ENCODE measurements at regions not wholly inside any gene's neighbourhood (a gene's known extent, or its start where the extent isn't known, plus 50 kb on each side); places are given as distances from the start of the nearest gene placed in this dataset.
"Not testable (repeated sequence)": the region's sequence is repeated elsewhere in the genome, so short reads cannot be mapped to it uniquely, and the experiment has no call there.

DNA sequence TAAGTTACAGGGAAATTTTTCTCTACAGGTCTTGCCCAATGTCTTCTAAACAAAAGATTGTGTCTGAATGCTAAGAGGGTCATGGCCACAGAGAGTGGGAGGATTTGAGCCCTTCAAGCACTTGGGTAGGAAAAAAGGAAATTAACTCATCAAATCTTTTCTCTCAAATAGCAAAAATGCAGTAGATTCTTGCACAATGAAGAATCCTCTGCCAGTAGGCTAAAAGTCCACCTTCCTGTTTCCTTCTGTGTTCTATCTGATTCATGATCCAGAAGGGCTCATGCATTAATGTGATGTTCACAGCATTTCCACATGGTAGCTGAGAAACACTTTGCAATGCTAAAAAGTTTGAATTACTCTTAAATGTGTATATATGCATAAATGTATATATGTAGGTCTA lies 177.1 kb downstream of the CD47 start:
- no peaks in the 10 kb centered on the region for H4K20me1 ChIP-seq (ENCODE audit: low read length)
- no peaks in the 10 kb centered on the region for H3K9me2 ChIP-seq (replicated peaks; ENCODE audit: low read length)
- BruUV-seq (replicated peaks), result no TSS peak
- intact Hi-C loops (cut with micrococcal nuclease), result no loop called here
- no peak overlapping the region for H3K9ac ChIP-seq (ENCODE audit: low read length)
- no peaks in the 10 kb centered on the region for H3K27me3 ChIP-seq (ENCODE audit: low read length)
- CTCF ChIA-PET, result no interaction called here
- no peak for TF ChIP-seq CTCF (conservative IDR thresholded peaks at IDR 0.05; ENCODE audit: low read depth, low read length)
- no peak overlapping the region for H3K4me3 ChIP-seq (ENCODE audit: low read length)
- POLR2A ChIA-PET (ENCODE audit: unreplicated experiment), result no interaction called here
- H3K27ac ChIP-seq (ENCODE audit: low read length), result no peak overlapping the region
- no peaks in the 10 kb centered on the region for H3F3A ChIP-seq (ENCODE audit: low read length, unreplicated experiment)
- no peaks in the 10 kb centered on the region for H3K9me3 ChIP-seq (ENCODE audit: low read length)
- no peaks in the 10 kb centered on the region for H3K36me3 ChIP-seq (ENCODE audit: low read depth, low read length)
- H3K79me2 ChIP-seq (ENCODE audit: low read length), result no peaks in the 10 kb centered on the region
- no peak overlapping the region for H2AFZ ChIP-seq (ENCODE audit: low read length)
- peaks cover 4% of the 10 kb centered on the region; the same call in 1 of the 2 replicates for H3K4me1 ChIP-seq (ENCODE audit: insufficient read depth, low read length)
- DNase-seq (peak; percentile 40), ATAC-seq (no peak)
- no peak overlapping the region for H3K4me2 ChIP-seq (ENCODE audit: low read length)

- POLR2A ChIA-PET (ENCODE audit: unreplicated experiment), result no interaction called here
- Histone ChIP-seq H3K9ac (ENCODE audit: low read length) (no peak overlapping the region), H3K27ac (ENCODE audit: low read length) (no peak overlapping the region), H3F3A (ENCODE audit: low read length, unreplicated experiment) (no peaks in the 10 kb centered on the region), H4K20me1 (ENCODE audit: low read length) (no peaks in the 10 kb centered on the region), H3K27me3 (ENCODE audit: low read length) (no peaks in the 10 kb centered on the region), H2AFZ (ENCODE audit: low read length) (no peak overlapping the region; the same call in 1 of the 2 replicates), H3K36me3 (ENCODE audit: low read depth, low read length) (no peaks in the 10 kb centered on the region), H3K4me3 (ENCODE audit: low read length) (no peak overlapping the region), H3K79me2 (ENCODE audit: low read length) (no peaks in the 10 kb centered on the region), H3K4me1 (ENCODE audit: insufficient read depth, low read length) (peaks cover 4% of the 10 kb centered on the region; the same call in 1 of the 2 replicates), H3K9me2 (replicated peaks; ENCODE audit: low read length) (no peaks in the 10 kb centered on the region), H3K9me3 (ENCODE audit: low read length) (no peaks in the 10 kb centered on the region), H3K4me2 (ENCODE audit: low read length) (no peak overlapping the region)
- ATAC-seq (peak; percentile 76), DNase-seq (peak; percentile 59)
- BruUV-seq (replicated peaks), result no TSS peak
- intact Hi-C loops (cut with micrococcal nuclease), result no loop called here
- TF ChIP-seq CTCF (conservative IDR thresholded peaks at IDR 0.05; ENCODE audit: low read depth, low read length), result 0 out of 2 replicates have a peak, but pooled peaks have one; percentile 33
- no peak for TF ChIP-seq EZH2phosphoT487 (IDR thresholded peaks at IDR 0.05; ENCODE audit: borderline replicate concordance, low read length)
- no peak for TF ChIP-seq EZH2 (IDR thresholded peaks at IDR 0.05; ENCODE audit: low read length, unreplicated experiment)
- CTCF ChIA-PET, result no interaction called here
Observed at GRCh38 chr3:107911337-107912000, 179.4 kb downstream of the CD47 start.

DNA sequence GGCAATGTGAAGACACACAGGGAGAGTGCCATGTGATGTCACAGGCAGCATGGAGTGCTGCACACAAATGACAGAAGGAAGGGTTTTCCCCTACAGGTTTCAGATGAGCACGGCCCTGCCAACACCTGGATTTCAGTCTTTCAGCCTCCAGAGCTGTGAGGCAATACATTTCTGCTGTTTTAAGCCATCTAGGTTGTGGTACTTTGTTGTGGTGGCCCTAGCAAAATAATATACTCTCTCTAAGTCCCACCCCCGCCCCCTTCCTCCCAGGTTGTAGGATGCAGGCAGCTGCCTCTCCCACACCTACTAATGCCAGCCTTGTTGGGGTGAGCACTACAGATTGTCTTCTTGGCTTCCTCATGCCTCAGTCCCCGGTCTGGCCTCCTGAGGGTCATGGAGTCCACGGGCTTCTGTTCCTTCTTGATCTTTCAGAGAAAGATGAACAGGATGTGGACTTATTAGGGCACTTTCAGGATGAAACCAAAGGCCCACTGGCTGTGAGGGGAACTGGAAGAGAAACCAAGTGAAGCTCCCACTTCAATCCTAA lies 180.0 kb downstream of the CD47 start:
- Histone ChIP-seq H3K9me3 (ENCODE audit: low read length) (no peaks in the 10 kb centered on the region), H3K27me3 (ENCODE audit: low read length) (no peaks in the 10 kb centered on the region), H3K4me2 (ENCODE audit: low read length) (no peak overlapping the region), H3K36me3 (ENCODE audit: low read depth, low read length) (no peaks in the 10 kb centered on the region), H3K4me3 (ENCODE audit: low read length) (no peak overlapping the region), H4K20me1 (ENCODE audit: low read length) (no peaks in the 10 kb centered on the region), H3F3A (ENCODE audit: low read length, unreplicated experiment) (no peaks in the 10 kb centered on the region), H3K9me2 (replicated peaks; ENCODE audit: low read length) (no peaks in the 10 kb centered on the region), H3K9ac (ENCODE audit: low read length) (no peak overlapping the region), H3K27ac (ENCODE audit: low read length) (no peak overlapping the region), H3K4me1 (ENCODE audit: insufficient read depth, low read length) (peaks cover 4% of the 10 kb centered on the region; the same call in 1 of the 2 replicates), H2AFZ (ENCODE audit: low read length) (no peak overlapping the region), H3K79me2 (ENCODE audit: low read length) (no peaks in the 10 kb centered on the region)
- ChIA-PET CTCF (no interaction called here), POLR2A (ENCODE audit: unreplicated experiment) (no interaction called here)
- intact Hi-C loops (cut with micrococcal nuclease), result no loop called here
- ATAC-seq (no peak), DNase-seq (no peak)
- TF ChIP-seq EZH2phosphoT487 (IDR thresholded peaks at IDR 0.05; ENCODE audit: borderline replicate concordance, low read length) (no peak), CTCF (conservative IDR thresholded peaks at IDR 0.05; ENCODE audit: low read depth, low read length) (no peak), EZH2 (IDR thresholded peaks at IDR 0.05; ENCODE audit: low read length, unreplicated experiment) (no peak)
- BruUV-seq (replicated peaks), result no TSS peak

DNA sequence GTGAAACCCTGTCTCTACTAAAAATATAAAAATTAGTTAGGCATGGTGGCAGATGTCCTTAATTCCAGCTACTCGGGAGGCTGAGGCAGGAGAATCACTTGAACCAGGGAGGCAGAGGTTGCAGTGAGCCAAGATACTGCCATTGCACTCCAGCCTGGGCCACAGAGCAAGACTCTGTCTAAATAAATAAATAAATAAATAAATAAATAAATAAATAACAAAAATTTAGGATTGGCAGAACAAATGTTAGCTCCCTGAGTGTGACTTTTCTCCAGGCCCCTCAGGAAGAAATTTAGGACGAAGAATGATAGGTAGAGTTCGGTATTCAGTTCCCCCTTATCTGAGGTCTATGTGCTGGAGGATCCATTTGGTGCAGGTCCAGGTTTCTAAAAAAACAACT lies 181.2 kb downstream of the CD47 start:
- H2AFZ ChIP-seq (ENCODE audit: low read length); H3K4me2 ChIP-seq (ENCODE audit: low read length); H3K4me1 ChIP-seq (ENCODE audit: insufficient read depth, low read length); H3F3A ChIP-seq (ENCODE audit: low read length, unreplicated experiment); H3K9ac ChIP-seq (ENCODE audit: low read length); H3K36me3 ChIP-seq (ENCODE audit: low read depth, low read length); H3K4me3 ChIP-seq (ENCODE audit: low read length); DNase-seq; H3K9me2 ChIP-seq (replicated peaks; ENCODE audit: low read length); intact Hi-C loops (cut with micrococcal nuclease); BruUV-seq (replicated peaks); POLR2A ChIA-PET (ENCODE audit: unreplicated experiment); H3K9me3 ChIP-seq (ENCODE audit: low read length); H3K79me2 ChIP-seq (ENCODE audit: low read length); H3K27ac ChIP-seq (ENCODE audit: low read length); H4K20me1 ChIP-seq (ENCODE audit: low read length); ATAC-seq; H3K27me3 ChIP-seq (ENCODE audit: low read length): not testable (repeated sequence)
- CTCF ChIA-PET, result interaction anchor here (0.7 kb wide), 1 partner anchor 114 kb away, joined by 3 read pairs; no protein-coding TSS in a partner anchor

All from PC-3 (cell line).